ENCODE measurements at regions not wholly inside any gene's neighbourhood (a gene's known extent, or its start where the extent isn't known, plus 50 kb on each side); places are given as distances from the start of the nearest gene placed in this dataset.

GRCh38 chr21:27157097-27157496, 190.2 kb upstream of the ADAMTS5 start:
- H3K27ac ChIP-seq (ENCODE audit: low read length), result no peak overlapping the region
- H3K9me3 ChIP-seq (ENCODE audit: control insufficient read depth, insufficient read depth, low read depth, low read length), result no peaks in the 10 kb centered on the region
- no peaks in the 10 kb centered on the region for H3K4me1 ChIP-seq (ENCODE audit: control insufficient read depth, insufficient read depth, low read length)
- intact Hi-C loops (cut with micrococcal nuclease; ENCODE audit: unreplicated experiment), result no loop called here
- DNase-seq (ENCODE audit: low read depth, low spot score) (no peak), ATAC-seq (no peak)
- in situ Hi-C loops (cut with HindIII; ENCODE audit: low pct_unique_long_range_greater_than_20kb, low sequenced_read_pairs), result no loop called here
- POLR2A ChIA-PET, result no interaction called here
- TF ChIP-seq CTCF (IDR thresholded peaks at IDR 0.05), result no peak
- no TSS peak for BruUV-seq (replicated peaks)
- no peaks in the 10 kb centered on the region for H3K36me3 ChIP-seq (ENCODE audit: control insufficient read depth, insufficient read depth, low read length)
- no peaks in the 10 kb centered on the region for H3K27me3 ChIP-seq (ENCODE audit: control insufficient read depth, insufficient read depth, low read length)
- no peak overlapping the region for H3K4me3 ChIP-seq (ENCODE audit: low read depth in 2 of 2, low read length in 2 of 2)
- CTCF ChIA-PET, result no interaction called here

GRCh38 chr21:27156666-27157065, 189.8 kb upstream of the ADAMTS5 start:
- H3K27me3 ChIP-seq (ENCODE audit: control insufficient read depth, insufficient read depth, low read length), result no peaks in the 10 kb centered on the region
- no peaks in the 10 kb centered on the region for H3K9me3 ChIP-seq (ENCODE audit: control insufficient read depth, insufficient read depth, low read depth, low read length)
- intact Hi-C loops (cut with micrococcal nuclease; ENCODE audit: unreplicated experiment), result no loop called here
- POLR2A ChIA-PET, result no interaction called here
- CTCF ChIA-PET, result no interaction called here
- no peak overlapping the region for H3K27ac ChIP-seq (ENCODE audit: low read length)
- no peak overlapping the region for H3K4me3 ChIP-seq (ENCODE audit: low read depth in 2 of 2, low read length in 2 of 2)
- ATAC-seq (no peak), DNase-seq (ENCODE audit: low read depth, low spot score) (no peak)
- H3K36me3 ChIP-seq (ENCODE audit: control insufficient read depth, insufficient read depth, low read length), result no peaks in the 10 kb centered on the region
- no peaks in the 10 kb centered on the region for H3K4me1 ChIP-seq (ENCODE audit: control insufficient read depth, insufficient read depth, low read length)
- in situ Hi-C loops (cut with HindIII; ENCODE audit: low pct_unique_long_range_greater_than_20kb, low sequenced_read_pairs), result no loop called here
- no peak for TF ChIP-seq TCF7L2 (IDR thresholded peaks at IDR 0.05; ENCODE audit: low read depth, low read length)
- no peak for TF ChIP-seq POLR2AphosphoS5 (IDR thresholded peaks at IDR 0.05; ENCODE audit: low read depth, low read length)
- no peak for TF ChIP-seq SIN3A (IDR thresholded peaks at IDR 0.05; ENCODE audit: borderline replicate concordance, insufficient read depth, low read depth, low read length)
- TF ChIP-seq REST (IDR thresholded peaks at IDR 0.05; ENCODE audit: insufficient read depth in 1 of 2, low read depth in 2 of 2, low read length in 1 of 2), result no peak
- no peak for TF ChIP-seq CTCF (IDR thresholded peaks at IDR 0.05)
- no TSS peak for BruUV-seq (replicated peaks)

GRCh38 chr21:27155130-27155500, 188.2 kb upstream of the ADAMTS5 start:
- DNase-seq (ENCODE audit: low read depth, low spot score), result no peak
- CTCF ChIA-PET, result no interaction called here
- ATAC-seq, result no peak
- Histone ChIP-seq H3K36me3 (ENCODE audit: control insufficient read depth, insufficient read depth, low read length) (no peaks in the 10 kb centered on the region), H3K27ac (ENCODE audit: low read length) (no peak overlapping the region), H3K9me3 (ENCODE audit: control insufficient read depth, insufficient read depth, low read depth, low read length) (no peaks in the 10 kb centered on the region), H3K4me3 (ENCODE audit: low read depth in 2 of 2, low read length in 2 of 2) (no peak overlapping the region), H3K4me1 (ENCODE audit: control insufficient read depth, insufficient read depth, low read length) (no peaks in the 10 kb centered on the region), H3K27me3 (ENCODE audit: control insufficient read depth, insufficient read depth, low read length) (no peaks in the 10 kb centered on the region)
- intact Hi-C loops (cut with micrococcal nuclease; ENCODE audit: unreplicated experiment) (no loop called here), in situ Hi-C loops (cut with HindIII; ENCODE audit: low pct_unique_long_range_greater_than_20kb, low sequenced_read_pairs) (no loop called here)
- BruUV-seq (replicated peaks), result no TSS peak
- TF ChIP-seq CTCF (IDR thresholded peaks at IDR 0.05), result no peak
- TF ChIP-seq POLR2AphosphoS5 (IDR thresholded peaks at IDR 0.05; ENCODE audit: low read depth, low read length), result no peak
- no peak for TF ChIP-seq REST (IDR thresholded peaks at IDR 0.05; ENCODE audit: insufficient read depth in 1 of 2, low read depth in 2 of 2, low read length in 1 of 2)
- no peak for TF ChIP-seq SIN3A (IDR thresholded peaks at IDR 0.05; ENCODE audit: borderline replicate concordance, insufficient read depth, low read depth, low read length)
- TF ChIP-seq TCF7L2 (IDR thresholded peaks at IDR 0.05; ENCODE audit: low read depth, low read length), result no peak
- POLR2A ChIA-PET, result no interaction called here
